ENCODE measurements at regions not wholly inside any gene's neighbourhood (a gene's known extent, or its start where the extent isn't known, plus 50 kb on each side); places are given as distances from the start of the nearest gene placed in this dataset.

DNA sequence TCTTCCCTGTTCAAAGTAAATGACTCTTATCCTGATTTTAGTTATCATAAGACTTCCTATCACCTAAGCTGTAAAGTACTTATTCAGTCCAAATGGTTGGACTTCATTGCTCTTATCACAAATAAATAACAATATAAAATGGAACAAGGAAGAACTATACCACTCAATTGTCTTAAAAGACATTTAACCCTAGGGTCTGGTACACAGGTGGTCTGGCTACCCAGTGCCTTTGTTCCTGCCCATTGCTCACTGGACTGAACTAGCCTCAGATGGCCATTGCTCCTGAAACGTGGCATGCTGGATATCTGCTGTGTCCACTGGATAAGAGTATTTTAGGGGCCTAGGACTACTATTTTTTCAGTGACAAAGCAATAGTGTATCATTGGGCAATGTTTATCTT, 574.3 kb upstream of the CA10 start:
- Histone ChIP-seq H3K27ac (ENCODE audit: low read depth in 1 of 2, low read length in 2 of 2) (no peak overlapping the region), H4K20me1 (ENCODE audit: insufficient read depth, low read length) (no peaks in the 10 kb centered on the region), H3K4me2 (replicated peaks; ENCODE audit: extremely low read depth, low read length, poor library complexity, severe bottlenecking) (no peak overlapping the region), H3K4me3 (replicated peaks in 1 of 3; ENCODE audit: low read depth in 2 of 3, low read length in 3 of 3) (no peak overlapping the region), H2AFZ (ENCODE audit: insufficient read depth, low read depth, low read length, poor library complexity, severe bottlenecking) (no peak overlapping the region), H3K27me3 (ENCODE audit: control insufficient read depth in 2 of 2, insufficient read depth in 2 of 2, low read length in 2 of 2) (no peaks in the 10 kb centered on the region), H3K79me2 (ENCODE audit: insufficient read depth, low read length) (no peaks in the 10 kb centered on the region), H3K36me3 (replicated peaks in 1 of 2; ENCODE audit: control insufficient read depth in 1 of 2, insufficient read depth in 2 of 2, low read length in 2 of 2) (no peaks in the 10 kb centered on the region), H3K9me3 (replicated peaks in 1 of 2; ENCODE audit: control insufficient read depth in 1 of 2, insufficient read depth in 1 of 2, low read length in 2 of 2) (no peaks in the 10 kb centered on the region), H3K9ac (ENCODE audit: insufficient read depth, low read length, poor library complexity, severe bottlenecking) (no peak overlapping the region), H3K4me1 (ENCODE audit: control insufficient read depth in 1 of 2, insufficient read depth in 2 of 2, low read length in 2 of 2) (no peaks in the 10 kb centered on the region)
- Mint-ChIP-seq H3K4me3 (no peak overlapping the region), H3K27me3 (ENCODE audit: low read depth in 3 of 3) (no peaks in the 10 kb centered on the region), H3K9me3 (peaks cover 0 to 2% (median 0%) of the 10 kb centered on the region in 7 donors), H3K4me1 (no peaks in the 10 kb centered on the region), H3K36me3 (no peaks in the 10 kb centered on the region), H3K27ac (no peak overlapping the region)
- no CpG with 5 or more reads among the region's 1 CpG for WGBS (ENCODE audit: insufficient coverage)
- TF ChIP-seq, protein P1, sequence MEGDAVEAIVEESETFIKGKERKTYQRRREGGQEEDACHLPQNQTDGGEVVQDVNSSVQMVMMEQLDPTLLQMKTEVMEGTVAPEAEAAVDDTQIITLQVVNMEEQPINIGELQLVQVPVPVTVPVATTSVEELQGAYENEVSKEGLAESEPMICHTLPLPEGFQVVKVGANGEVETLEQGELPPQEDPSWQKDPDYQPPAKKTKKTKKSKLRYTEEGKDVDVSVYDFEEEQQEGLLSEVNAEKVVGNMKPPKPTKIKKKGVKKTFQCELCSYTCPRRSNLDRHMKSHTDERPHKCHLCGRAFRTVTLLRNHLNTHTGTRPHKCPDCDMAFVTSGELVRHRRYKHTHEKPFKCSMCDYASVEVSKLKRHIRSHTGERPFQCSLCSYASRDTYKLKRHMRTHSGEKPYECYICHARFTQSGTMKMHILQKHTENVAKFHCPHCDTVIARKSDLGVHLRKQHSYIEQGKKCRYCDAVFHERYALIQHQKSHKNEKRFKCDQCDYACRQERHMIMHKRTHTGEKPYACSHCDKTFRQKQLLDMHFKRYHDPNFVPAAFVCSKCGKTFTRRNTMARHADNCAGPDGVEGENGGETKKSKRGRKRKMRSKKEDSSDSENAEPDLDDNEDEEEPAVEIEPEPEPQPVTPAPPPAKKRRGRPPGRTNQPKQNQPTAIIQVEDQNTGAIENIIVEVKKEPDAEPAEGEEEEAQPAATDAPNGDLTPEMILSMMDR (IDR thresholded peaks at IDR 0.05): no peak
- intact Hi-C loops (cut with micrococcal nuclease): no loop called here
- no peak for DNase-seq

DNA sequence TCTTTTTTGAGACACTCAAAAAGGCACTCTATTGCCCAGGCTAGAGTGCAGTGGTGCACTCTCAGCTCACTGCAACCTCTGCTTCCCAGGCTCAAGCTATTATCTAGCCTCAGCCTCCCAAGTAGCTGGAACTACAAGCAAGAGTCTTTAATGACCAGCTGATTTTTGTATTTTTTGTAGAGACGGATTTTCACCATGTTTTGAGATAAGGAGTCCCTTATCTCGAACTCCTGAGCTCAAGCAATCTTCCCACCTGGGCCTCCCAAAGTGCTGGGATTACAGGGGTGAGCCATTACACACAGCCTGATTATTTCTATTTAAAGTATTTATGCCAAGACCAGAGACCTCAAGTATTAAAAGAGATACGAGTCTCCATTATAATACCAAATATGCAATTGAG, 566.1 kb upstream of the CA10 start:
- no peaks in the 10 kb centered on the region for H3K36me3 Mint-ChIP-seq
- H3K27me3 Mint-ChIP-seq (ENCODE audit: low read depth in 3 of 3): peaks cover 0 to 1% (median 0%) of the 10 kb centered on the region in 3 donors
- peaks cover 0 to 3% of the 10 kb centered on the region in 2 donors for H3K9me3 ChIP-seq (replicated peaks in 1 of 2; ENCODE audit: control insufficient read depth in 1 of 2, insufficient read depth in 1 of 2, low read length in 2 of 2)
- no peak overlapping the region for H3K9ac ChIP-seq (ENCODE audit: insufficient read depth, low read length, poor library complexity, severe bottlenecking)
- no peak overlapping the region for H3K27ac ChIP-seq (ENCODE audit: low read depth in 1 of 2, low read length in 2 of 2)
- TF ChIP-seq, protein P1 (IDR thresholded peaks at IDR 0.05): no peak
- WGBS (ENCODE audit: insufficient coverage): no CpG with 5 or more reads among the region's 3 CpGs
- no peak overlapping the region for H3K4me2 ChIP-seq (replicated peaks; ENCODE audit: extremely low read depth, low read length, poor library complexity, severe bottlenecking)
- no peaks in the 10 kb centered on the region for H3K4me1 Mint-ChIP-seq
- no peaks in the 10 kb centered on the region for H3K36me3 ChIP-seq (replicated peaks in 1 of 2; ENCODE audit: control insufficient read depth in 1 of 2, insufficient read depth in 2 of 2, low read length in 2 of 2)
- intact Hi-C loops (cut with micrococcal nuclease): no loop called here
- no peaks in the 10 kb centered on the region for H3K79me2 ChIP-seq (ENCODE audit: insufficient read depth, low read length)
- H3K4me3 Mint-ChIP-seq: no peak overlapping the region
- H3K4me3 ChIP-seq (replicated peaks in 1 of 3; ENCODE audit: low read depth in 2 of 3, low read length in 3 of 3): no peak overlapping the region
- H2AFZ ChIP-seq (ENCODE audit: insufficient read depth, low read depth, low read length, poor library complexity, severe bottlenecking): no peak overlapping the region
- H3K9me3 Mint-ChIP-seq: peaks cover 0 to 4% (median 0%) of the 10 kb centered on the region in 7 donors
- no peak for DNase-seq
- no peaks in the 10 kb centered on the region for H3K27me3 ChIP-seq (ENCODE audit: control insufficient read depth in 2 of 2, insufficient read depth in 2 of 2, low read length in 2 of 2)
- H3K27ac Mint-ChIP-seq: no peak overlapping the region
- H3K4me1 ChIP-seq (ENCODE audit: control insufficient read depth in 1 of 2, insufficient read depth in 2 of 2, low read length in 2 of 2): no peaks in the 10 kb centered on the region
- no peaks in the 10 kb centered on the region for H4K20me1 ChIP-seq (ENCODE audit: insufficient read depth, low read length)
